OCI-LY7 (cell line): ENCODE measurements at regions not wholly inside any gene's neighbourhood (a gene's known extent, or its start where the extent isn't known, plus 50 kb on each side); places are given as distances from the start of the nearest gene placed in this dataset.

Experiments used
- BruUV-seq: library from RNA; stranded (reverse); fragments of 400-500 nt; replicated peaks from 2 replicates; lab custom pipeline; 2021; lab: Mats Ljungman, UMichigan
- CTCF ChIA-PET: fragments of 300-600 bp; sonication (Branson Sonifier 250); formaldehyde crosslinking; loops from one replicate; lab custom pipeline; 2022; ENCODE audit warnings: antibody characterized with exemption; ENCODE audit not compliant: unreplicated experiment; lab: Charles Lee
- POLR2A ChIA-PET: fragments of 300-600 bp; sonication (Branson Sonifier 250); formaldehyde crosslinking; loops from one replicate; lab custom pipeline; 2022; ENCODE audit warnings: antibody characterized with exemption; lab: Charles Lee
- DNase-seq: peaks from one replicate; pipeline ENCODE4 v3.0.0-alpha.2; 2015; ENCODE audit warnings: low spot score
- H2AFZ ChIP-seq: fragments of 200-600 bp; sonication (generic), shearing (Covaris generic); 2 replicates; pipeline ENCODE4 v1.6.1; 2014; ENCODE audit warnings: mild to moderate bottlenecking, antibody characterized with exemption, low read length, moderate library complexity
- H3K27ac ChIP-seq: fragments of 200-600 bp; sonication (generic); 2 replicates; pipeline ENCODE4 v1.5.1; 2014; ENCODE audit warnings: mixed run types, low read depth, mild to moderate bottlenecking, moderate library complexity, low read length, inconsistent platforms; ENCODE audit not compliant: poor library complexity, severe bottlenecking
- H3K36me3 ChIP-seq: fragments of 200-600 bp; sonication (generic); 2 replicates; pipeline ENCODE4 v1.6.1; 2014; ENCODE audit warnings: mild to moderate bottlenecking, antibody characterized with exemption, low read length, moderate library complexity, mixed read lengths; ENCODE audit not compliant: insufficient read depth
- H3K4me1 ChIP-seq: fragments of 200-600 bp; sonication (generic); 2 replicates; pipeline ENCODE4 v1.5.1; 2014; ENCODE audit warnings: mild to moderate bottlenecking, low read length; ENCODE audit not compliant: insufficient read depth, poor library complexity, severe bottlenecking
- H3K4me2 ChIP-seq: fragments of 200-600 bp; sonication (generic); 2 replicates; pipeline ENCODE4 v1.6.1; 2014; ENCODE audit warnings: mild to moderate bottlenecking, low read length
- H3K4me3 ChIP-seq: fragments of 200-600 bp; sonication (generic); 2 replicates; pipeline ENCODE4 v1.5.1; 2014; ENCODE audit warnings: mild to moderate bottlenecking, low read depth, low read length; ENCODE audit not compliant: poor library complexity, severe bottlenecking
- H3K79me2 ChIP-seq: fragments of 200-600 bp; sonication (generic); 2 replicates; pipeline ENCODE4 v1.6.1; 2016; ENCODE audit warnings: low read depth, mild to moderate bottlenecking, low read length, moderate library complexity, mixed read lengths; ENCODE audit not compliant: insufficient read depth
- H3K9me2 ChIP-seq: fragments of 200-600 bp; sonication (generic); 2 replicates; pipeline ENCODE4 v1.6.1; 2016; ENCODE audit warnings: mild to moderate bottlenecking, low read length, mixed read lengths; ENCODE audit not compliant: insufficient read depth
- H3K9me3 ChIP-seq: fragments of 200-600 bp; sonication (generic); 2 replicates; pipeline ENCODE4 v1.6.1; 2014; ENCODE audit warnings: mild to moderate bottlenecking, mixed run types, low read length, mixed read lengths
- H4K20me1 ChIP-seq: fragments of 200-600 bp; sonication (generic); 2 replicates; pipeline ENCODE4 v1.6.1; 2014; ENCODE audit warnings: mild to moderate bottlenecking, antibody characterized with exemption, low read length, moderate library complexity, mixed read lengths; ENCODE audit not compliant: insufficient read depth
- EZH2phosphoT487 ChIP-seq: fragments of 200-600 bp; sonication (generic); IDR thresholded peaks from 2 replicates; pipeline ENCODE4 v1.6.1; 2018; ENCODE audit warnings: low read depth, borderline replicate concordance, mild to moderate bottlenecking, mixed run types, antibody characterized with exemption, low read length, moderate library complexity, mixed read lengths
- intact Hi-C: fragments of 100-400 bp; cut with micrococcal nuclease; formaldehyde crosslinking; loops from one replicate; pipeline ENCODE4 v1.10.0; 2022; ENCODE audit not compliant: unreplicated experiment
- TF ChIP-seq, protein P1 (sequence below): fragments of 200-600 bp; sonication (generic); conservative IDR thresholded peaks from 2 replicates; pipeline ENCODE4 v1.5.1; 2014; ENCODE audit warnings: mild to moderate bottlenecking, antibody characterized with exemption, low read length, moderate library complexity, mixed read lengths

DNA sequence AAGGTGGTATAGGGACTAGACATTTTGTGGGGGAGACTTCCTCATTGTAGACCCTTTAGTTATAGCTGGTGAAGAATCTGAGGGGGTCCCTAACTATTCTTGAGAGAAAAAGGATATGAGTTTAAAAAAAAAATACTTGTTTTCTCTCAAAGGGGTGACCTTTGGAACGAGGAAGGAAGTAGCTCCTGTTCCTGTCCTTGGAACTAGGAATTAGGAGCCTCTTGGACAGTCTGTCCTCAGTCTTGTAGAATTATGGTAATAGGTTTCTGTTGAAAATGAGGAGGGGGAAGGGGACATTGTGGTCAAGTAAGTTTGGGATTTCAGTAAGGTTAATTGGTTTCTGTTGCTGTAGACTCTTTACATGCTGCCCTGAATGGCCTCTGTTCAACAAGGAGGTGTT is 56.5 kb downstream of the PLEKHG1 start:
- Histone ChIP-seq H2AFZ (no peak overlapping the region), H3K4me1 (no peaks in the 10 kb centered on the region), H3K9me3 (no peaks in the 10 kb centered on the region), H3K79me2 (no peaks in the 10 kb centered on the region), H3K4me3 (no peak overlapping the region), H3K9me2 (no peaks in the 10 kb centered on the region), H4K20me1 (no peaks in the 10 kb centered on the region), H3K4me2 (no peak overlapping the region), H3K36me3 (no peaks in the 10 kb centered on the region), H3K27ac (no peak overlapping the region)
- ChIA-PET CTCF (no interaction called here), POLR2A (interaction anchor here (1.2 kb wide), 1 partner anchor 12 kb away, joined by 4 read pairs; no protein-coding TSS in a partner anchor)
- TF ChIP-seq, protein P1, sequence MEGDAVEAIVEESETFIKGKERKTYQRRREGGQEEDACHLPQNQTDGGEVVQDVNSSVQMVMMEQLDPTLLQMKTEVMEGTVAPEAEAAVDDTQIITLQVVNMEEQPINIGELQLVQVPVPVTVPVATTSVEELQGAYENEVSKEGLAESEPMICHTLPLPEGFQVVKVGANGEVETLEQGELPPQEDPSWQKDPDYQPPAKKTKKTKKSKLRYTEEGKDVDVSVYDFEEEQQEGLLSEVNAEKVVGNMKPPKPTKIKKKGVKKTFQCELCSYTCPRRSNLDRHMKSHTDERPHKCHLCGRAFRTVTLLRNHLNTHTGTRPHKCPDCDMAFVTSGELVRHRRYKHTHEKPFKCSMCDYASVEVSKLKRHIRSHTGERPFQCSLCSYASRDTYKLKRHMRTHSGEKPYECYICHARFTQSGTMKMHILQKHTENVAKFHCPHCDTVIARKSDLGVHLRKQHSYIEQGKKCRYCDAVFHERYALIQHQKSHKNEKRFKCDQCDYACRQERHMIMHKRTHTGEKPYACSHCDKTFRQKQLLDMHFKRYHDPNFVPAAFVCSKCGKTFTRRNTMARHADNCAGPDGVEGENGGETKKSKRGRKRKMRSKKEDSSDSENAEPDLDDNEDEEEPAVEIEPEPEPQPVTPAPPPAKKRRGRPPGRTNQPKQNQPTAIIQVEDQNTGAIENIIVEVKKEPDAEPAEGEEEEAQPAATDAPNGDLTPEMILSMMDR = no peak
- TF ChIP-seq EZH2phosphoT487 = no peak
- BruUV-seq = no TSS peak
- no peak for DNase-seq
- intact Hi-C loops = no loop called here

DNA sequence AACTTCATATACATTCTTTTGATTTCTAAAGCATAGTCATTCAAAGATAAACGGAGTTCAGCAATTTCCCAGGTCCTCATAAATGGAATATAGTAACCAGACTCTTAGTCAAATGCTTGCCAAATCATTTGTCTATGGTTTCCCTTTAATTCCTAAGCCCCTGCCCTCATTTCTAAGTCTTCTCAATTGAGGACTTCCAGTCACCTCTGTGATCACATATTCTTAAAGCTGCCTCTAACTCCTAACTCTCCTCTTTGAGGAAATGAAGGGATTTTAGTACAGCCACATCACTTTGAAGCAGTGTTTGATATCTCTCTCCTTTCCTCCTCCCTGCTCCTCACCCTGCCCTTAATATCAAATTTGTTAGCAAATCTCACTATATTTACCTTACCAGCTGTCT is 58.7 kb downstream of the PLEKHG1 start:
- POLR2A ChIA-PET = interaction anchor here (0.6 to 1.2 kb wide), 3 partner anchors 15 to 200 kb away, joined by 3 to 4 read pairs (median 3); no protein-coding TSS in a partner anchor
- Histone ChIP-seq H2AFZ (no peak overlapping the region), H3K79me2 (no peaks in the 10 kb centered on the region), H4K20me1 (no peaks in the 10 kb centered on the region), H3K9me3 (no peaks in the 10 kb centered on the region), H3K4me3 (no peak overlapping the region), H3K36me3 (no peaks in the 10 kb centered on the region), H3K9me2 (no peaks in the 10 kb centered on the region), H3K27ac (no peak overlapping the region), H3K4me2 (no peak overlapping the region), H3K4me1 (no peaks in the 10 kb centered on the region)
- no TSS peak for BruUV-seq
- CTCF ChIA-PET = no interaction called here
- intact Hi-C loops = no loop called here
- no peak for TF ChIP-seq EZH2phosphoT487
- TF ChIP-seq, protein P1 = no peak
- DNase-seq = no peak

- no peak for DNase-seq
- ChIA-PET POLR2A (interaction anchor here (0.6 to 1.2 kb wide), 5 partner anchors 9 to 199 kb away, joined by 3 to 4 read pairs (median 3); no protein-coding TSS in a partner anchor), CTCF (no interaction called here)
- no peaks in the 10 kb centered on the region for H3K4me1 ChIP-seq
- no peaks in the 10 kb centered on the region; the same call in 1 of the 2 replicates for H3K36me3 ChIP-seq
- no peak overlapping the region for H3K4me3 ChIP-seq
- no peak overlapping the region for H3K27ac ChIP-seq
- H2AFZ ChIP-seq = no peak overlapping the region
- no peaks in the 10 kb centered on the region for H3K79me2 ChIP-seq
- no peaks in the 10 kb centered on the region for H3K9me2 ChIP-seq
- TF ChIP-seq, protein P1 = no peak
- H4K20me1 ChIP-seq = no peaks in the 10 kb centered on the region
- no peaks in the 10 kb centered on the region for H3K9me3 ChIP-seq
- no TSS peak for BruUV-seq
- intact Hi-C loops = no loop called here
- no peak overlapping the region for H3K4me2 ChIP-seq
Measured at GRCh38 chr6:150659046-150659763, 59.5 kb downstream of the PLEKHG1 start.
